ENCODE measurements at regions not wholly inside any gene's neighbourhood (a gene's known extent, or its start where the extent isn't known, plus 50 kb on each side); places are given as distances from the start of the nearest gene placed in this dataset.
A peak's percentile ranks its signal among the peaks of the same experiment; 100 is the strongest.

- no peak for TF ChIP-seq ZNF17 (CRISPR knock-in tag; IDR thresholded peaks at IDR 0.05)
- TF ChIP-seq, protein P1, sequence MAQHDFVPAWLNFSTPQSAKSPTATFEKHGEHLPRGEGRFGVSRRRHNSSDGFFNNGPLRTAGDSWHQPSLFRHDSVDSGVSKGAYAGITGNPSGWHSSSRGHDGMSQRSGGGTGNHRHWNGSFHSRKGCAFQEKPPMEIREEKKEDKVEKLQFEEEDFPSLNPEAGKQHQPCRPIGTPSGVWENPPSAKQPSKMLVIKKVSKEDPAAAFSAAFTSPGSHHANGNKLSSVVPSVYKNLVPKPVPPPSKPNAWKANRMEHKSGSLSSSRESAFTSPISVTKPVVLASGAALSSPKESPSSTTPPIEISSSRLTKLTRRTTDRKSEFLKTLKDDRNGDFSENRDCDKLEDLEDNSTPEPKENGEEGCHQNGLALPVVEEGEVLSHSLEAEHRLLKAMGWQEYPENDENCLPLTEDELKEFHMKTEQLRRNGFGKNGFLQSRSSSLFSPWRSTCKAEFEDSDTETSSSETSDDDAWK (CRISPR knock-in tag; IDR thresholded peaks at IDR 0.05): no peak
- no peak for TF ChIP-seq KLF13 (CRISPR knock-in tag; IDR thresholded peaks at IDR 0.05)
- TF ChIP-seq ZFP91 (CRISPR knock-in tag; IDR thresholded peaks at IDR 0.05; ENCODE audit: borderline replicate concordance): peak; percentile 49; the same call in 1 of the 2 replicates
- TF ChIP-seq RCOR2 (CRISPR knock-in tag; IDR thresholded peaks at IDR 0.05): no peak
- TF ChIP-seq, protein P2, sequence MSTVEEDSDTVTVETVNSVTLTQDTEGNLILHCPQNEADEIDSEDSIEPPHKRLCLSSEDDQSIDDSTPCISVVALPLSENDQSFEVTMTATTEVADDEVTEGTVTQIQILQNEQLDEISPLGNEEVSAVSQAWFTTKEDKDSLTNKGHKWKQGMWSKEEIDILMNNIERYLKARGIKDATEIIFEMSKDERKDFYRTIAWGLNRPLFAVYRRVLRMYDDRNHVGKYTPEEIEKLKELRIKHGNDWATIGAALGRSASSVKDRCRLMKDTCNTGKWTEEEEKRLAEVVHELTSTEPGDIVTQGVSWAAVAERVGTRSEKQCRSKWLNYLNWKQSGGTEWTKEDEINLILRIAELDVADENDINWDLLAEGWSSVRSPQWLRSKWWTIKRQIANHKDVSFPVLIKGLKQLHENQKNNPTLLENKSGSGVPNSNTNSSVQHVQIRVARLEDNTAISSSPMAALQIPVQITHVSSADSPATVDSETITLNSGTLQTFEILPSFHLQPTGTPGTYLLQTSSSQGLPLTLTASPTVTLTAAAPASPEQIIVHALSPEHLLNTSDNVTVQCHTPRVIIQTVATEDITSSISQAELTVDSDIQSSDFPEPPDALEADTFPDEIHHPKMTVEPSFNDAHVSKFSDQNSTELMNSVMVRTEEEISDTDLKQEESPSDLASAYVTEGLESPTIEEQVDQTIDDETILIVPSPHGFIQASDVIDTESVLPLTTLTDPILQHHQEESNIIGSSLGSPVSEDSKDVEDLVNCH (CRISPR knock-in tag; IDR thresholded peaks at IDR 0.05): no peak
- no peak for TF ChIP-seq ZNF746 (CRISPR knock-in tag; IDR thresholded peaks at IDR 0.05)
- peak; percentile 46; the same call in 1 of the 2 replicates for TF ChIP-seq ZNF691 (CRISPR knock-in tag; IDR thresholded peaks at IDR 0.05; ENCODE audit: borderline replicate concordance, low read depth)
- no peak for TF ChIP-seq ASH2L (IDR thresholded peaks at IDR 0.05; ENCODE audit: insufficient read length, low read depth, low read length)
- TF ChIP-seq POLR2A (IDR thresholded peaks at IDR 0.05; ENCODE audit: insufficient read depth in 1 of 2, low read depth in 2 of 2, low read length in 2 of 2): no peak
- no peak for TF ChIP-seq ZC3H4 (CRISPR knock-in tag; IDR thresholded peaks at IDR 0.05; ENCODE audit: borderline replicate concordance)
- TF ChIP-seq DBP (CRISPR knock-in tag; IDR thresholded peaks at IDR 0.05; ENCODE audit: not compliant biosample characterization): no peak
- TF ChIP-seq, protein P3, sequence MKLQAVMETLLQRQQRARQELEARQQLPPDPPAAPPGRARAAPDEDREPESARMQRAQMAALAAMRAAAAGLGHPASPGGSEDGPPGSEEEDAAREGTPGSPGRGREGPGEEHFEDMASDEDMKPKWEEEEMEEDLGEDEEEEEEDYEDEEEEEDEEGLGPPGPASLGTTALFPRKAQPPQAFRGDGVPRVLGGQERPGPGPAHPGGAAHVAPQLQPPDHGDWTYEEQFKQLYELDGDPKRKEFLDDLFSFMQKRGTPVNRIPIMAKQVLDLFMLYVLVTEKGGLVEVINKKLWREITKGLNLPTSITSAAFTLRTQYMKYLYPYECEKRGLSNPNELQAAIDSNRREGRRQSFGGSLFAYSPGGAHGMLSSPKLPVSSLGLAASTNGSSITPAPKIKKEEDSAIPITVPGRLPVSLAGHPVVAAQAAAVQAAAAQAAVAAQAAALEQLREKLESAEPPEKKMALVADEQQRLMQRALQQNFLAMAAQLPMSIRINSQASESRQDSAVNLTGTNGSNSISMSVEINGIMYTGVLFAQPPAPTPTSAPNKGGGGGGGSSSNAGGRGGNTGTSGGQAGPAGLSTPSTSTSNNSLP (IDR thresholded peaks at IDR 0.05; ENCODE audit: low read depth, low read length): no peak
- no peak for TF ChIP-seq ZNF737 (CRISPR knock-in tag; IDR thresholded peaks at IDR 0.05; ENCODE audit: borderline replicate concordance)
- TF ChIP-seq ZBTB3 (CRISPR knock-in tag; IDR thresholded peaks at IDR 0.05; ENCODE audit: borderline replicate concordance, low read depth): no peak
- TF ChIP-seq RXRA (CRISPR knock-in tag; IDR thresholded peaks at IDR 0.05): peak; percentile 14; the same call in 1 of the 2 replicates
Measured at GRCh38 chr5:154610321-154611154, 132.5 kb upstream of the HAND1 start (continued).
